OCI-LY1 (cell line): ENCODE measurements at regions not wholly inside any gene's neighbourhood (a gene's known extent, or its start where the extent isn't known, plus 50 kb on each side); places are given as distances from the start of the nearest gene placed in this dataset.

ENCODE experiments used
- H2AFZ ChIP-seq: fragments of 200-600 bp; sonication (generic), shearing (Covaris generic); 2 replicates; pipeline ENCODE4 v1.6.0; 2014; ENCODE audit warnings: antibody characterized with exemption, mild to moderate bottlenecking, low read length
- H3F3A ChIP-seq: fragments of 200-600 bp; sonication (generic), shearing (Covaris generic); 2 replicates; pipeline ENCODE4 v1.6.0; 2014; ENCODE audit warnings: mild to moderate bottlenecking, antibody characterized with exemption, low read length, moderate library complexity; ENCODE audit not compliant: insufficient read depth
- H3K27ac ChIP-seq: fragments of 200-600 bp; sonication (generic); 2 replicates; pipeline ENCODE4 v1.5.1; 2014; ENCODE audit warnings: low read length, mixed run types, mild to moderate bottlenecking, low read depth; ENCODE audit not compliant: poor library complexity, severe bottlenecking
- H3K27me3 ChIP-seq: fragments of 200-600 bp; sonication (generic); 2 replicates; pipeline ENCODE4 v1.6.0; 2014; ENCODE audit warnings: antibody characterized with exemption, mild to moderate bottlenecking, low read length, moderate library complexity; ENCODE audit not compliant: insufficient read depth
- H3K36me3 ChIP-seq: fragments of 200-600 bp; sonication (generic); 2 replicates; pipeline ENCODE4 v1.6.1; 2014; ENCODE audit warnings: mild to moderate bottlenecking, antibody characterized with exemption, low read length, moderate library complexity, mixed read lengths; ENCODE audit not compliant: insufficient read depth
- H3K4me1 ChIP-seq: fragments of 200-600 bp; sonication (generic); 2 replicates; pipeline ENCODE4 v1.5.1; 2014; ENCODE audit warnings: mild to moderate bottlenecking, low read length, moderate library complexity; ENCODE audit not compliant: insufficient read depth, severe bottlenecking
- H3K4me2 ChIP-seq: fragments of 200-600 bp; sonication (generic), shearing (Covaris generic); 2 replicates; pipeline ENCODE4 v1.6.1; 2014; ENCODE audit warnings: low read length
- H3K4me3 ChIP-seq: fragments of 200-600 bp; sonication (generic); 2 replicates; pipeline ENCODE4 v1.5.1; 2014; ENCODE audit warnings: low read length, low read depth, mild to moderate bottlenecking, mixed read lengths; ENCODE audit not compliant: poor library complexity, severe bottlenecking
- H3K79me2 ChIP-seq: fragments of 200-600 bp; shearing (Covaris generic); 2 replicates; pipeline ENCODE4 v1.6.1; 2016; ENCODE audit warnings: mixed run types, low read length, mixed read lengths; ENCODE audit not compliant: insufficient read depth
- H3K9ac ChIP-seq: fragments of 200-600 bp; sonication (generic), shearing (Covaris generic); 2 replicates; pipeline ENCODE4 v1.6.1; 2014; ENCODE audit warnings: mild to moderate bottlenecking, low read length, mixed read lengths
- H3K9me2 ChIP-seq: fragments of 200-600 bp; sonication (generic), shearing (Covaris generic); 2 replicates; pipeline ENCODE4 v1.6.1; 2014; ENCODE audit warnings: low read depth, mild to moderate bottlenecking, low read length, mixed read lengths
- H3K9me3 ChIP-seq: fragments of 200-600 bp; shearing (Covaris generic); 2 replicates; pipeline ENCODE4 v1.6.1; 2014; ENCODE audit warnings: low read length, mixed read lengths
- H4K20me1 ChIP-seq: fragments of 200-600 bp; sonication (generic), shearing (Covaris generic); 2 replicates; pipeline ENCODE4 v1.6.0; 2016; ENCODE audit warnings: mild to moderate bottlenecking, low read length; ENCODE audit not compliant: insufficient read depth
- CTCF ChIP-seq: fragments of 200-600 bp; sonication (generic), shearing (Covaris generic); IDR thresholded peaks from 2 replicates; pipeline ENCODE4 v1.5.1; 2017; ENCODE audit warnings: mild to moderate bottlenecking, antibody characterized with exemption, low read length, moderate library complexity, mixed read lengths
- EZH2 ChIP-seq: fragments of 200-600 bp; sonication (generic), shearing (Covaris generic); IDR thresholded peaks from 2 replicates; pipeline ENCODE4 v1.8.0; 2017; ENCODE audit warnings: borderline replicate concordance, mixed run types, mild to moderate bottlenecking, antibody characterized with exemption, low read length, moderate library complexity, mixed read lengths

DNA sequence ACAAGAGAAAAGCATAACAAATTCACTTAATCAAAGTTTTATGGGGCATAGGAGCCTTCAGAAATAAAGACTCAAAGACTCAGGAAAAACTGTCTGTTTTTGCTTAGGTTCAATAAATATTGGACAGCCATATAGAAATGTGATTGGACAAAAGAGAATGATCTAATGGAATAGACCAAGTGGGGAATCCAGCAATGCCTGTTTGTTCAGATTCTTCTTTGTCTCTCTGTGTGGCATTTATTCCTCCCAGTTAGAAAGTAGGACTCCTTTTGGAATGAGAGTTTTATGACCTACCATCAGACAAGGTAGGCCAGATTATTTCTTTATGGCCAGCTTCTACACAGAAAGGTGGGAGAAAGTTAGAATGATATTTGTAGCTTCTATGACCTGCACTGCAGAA lies 1460.1 kb downstream of the OTOL1 start:
- H3K79me2 ChIP-seq = no peaks in the 10 kb centered on the region
- H3K9me3 ChIP-seq = no peaks in the 10 kb centered on the region
- no peak overlapping the region for H3K27ac ChIP-seq
- no peaks in the 10 kb centered on the region for H3K9me2 ChIP-seq
- no peaks in the 10 kb centered on the region for H3K27me3 ChIP-seq
- H3K4me2 ChIP-seq = no peak overlapping the region
- no peaks in the 10 kb centered on the region for H3F3A ChIP-seq
- TF ChIP-seq EZH2 = no peak
- TF ChIP-seq CTCF = no peak
- no peak overlapping the region for H2AFZ ChIP-seq
- H3K4me3 ChIP-seq = no peak overlapping the region
- no peak overlapping the region for H3K9ac ChIP-seq
- no peaks in the 10 kb centered on the region for H4K20me1 ChIP-seq
- no peaks in the 10 kb centered on the region for H3K4me1 ChIP-seq
- no peaks in the 10 kb centered on the region for H3K36me3 ChIP-seq

- no peaks in the 10 kb centered on the region for H4K20me1 ChIP-seq
- H2AFZ ChIP-seq = no peak overlapping the region
- no peaks in the 10 kb centered on the region for H3K27me3 ChIP-seq
- TF ChIP-seq CTCF (no peak), EZH2 (no peak)
- no peak overlapping the region for H3K9ac ChIP-seq
- no peaks in the 10 kb centered on the region for H3K4me1 ChIP-seq
- no peaks in the 10 kb centered on the region for H3K79me2 ChIP-seq
- no peaks in the 10 kb centered on the region for H3K9me3 ChIP-seq
- H3K9me2 ChIP-seq = no peaks in the 10 kb centered on the region
- no peaks in the 10 kb centered on the region for H3K36me3 ChIP-seq
- H3F3A ChIP-seq = no peaks in the 10 kb centered on the region
- no peak overlapping the region for H3K27ac ChIP-seq
- no peak overlapping the region for H3K4me3 ChIP-seq
- no peak overlapping the region for H3K4me2 ChIP-seq
Measured at GRCh38 chr3:162960269-162960668, 1463.7 kb downstream of the OTOL1 start.

DNA sequence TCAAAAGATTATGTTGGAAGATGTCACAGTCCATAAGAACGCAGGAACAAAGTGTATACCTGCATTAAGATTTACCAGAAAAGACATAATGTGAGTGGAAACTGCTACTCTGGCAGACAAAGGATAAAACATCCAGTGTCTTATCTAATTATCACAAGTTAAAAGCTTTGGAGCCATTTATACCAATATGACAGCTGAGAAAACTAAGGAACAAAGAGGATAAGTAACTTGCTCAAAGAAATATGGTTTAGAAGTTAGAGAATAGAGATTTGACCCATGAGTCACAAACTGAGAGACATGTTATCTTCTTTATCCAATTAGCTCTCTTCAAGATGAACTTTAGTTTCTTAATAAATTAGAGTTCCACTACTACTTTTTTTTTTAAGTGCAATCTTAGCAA lies 1473.7 kb downstream of the OTOL1 start:
- Histone ChIP-seq H3K9me2 (no peaks in the 10 kb centered on the region), H3K79me2 (no peaks in the 10 kb centered on the region), H2AFZ (no peak overlapping the region), H3K36me3 (no peaks in the 10 kb centered on the region), H3K9me3 (no peaks in the 10 kb centered on the region), H3K4me3 (no peak overlapping the region), H3K9ac (no peak overlapping the region), H3K27me3 (no peaks in the 10 kb centered on the region), H3F3A (no peaks in the 10 kb centered on the region), H3K4me2 (no peak overlapping the region), H4K20me1 (no peaks in the 10 kb centered on the region), H3K4me1 (no peaks in the 10 kb centered on the region), H3K27ac (no peak overlapping the region)
- TF ChIP-seq CTCF (no peak), EZH2 (no peak)
